ENCODE measurements at regions not wholly inside any gene's neighbourhood (a gene's known extent, or its start where the extent isn't known, plus 50 kb on each side); places are given as distances from the start of the nearest gene placed in this dataset.
A peak's percentile ranks its signal among the peaks of the same experiment; 100 is the strongest.

DNA sequence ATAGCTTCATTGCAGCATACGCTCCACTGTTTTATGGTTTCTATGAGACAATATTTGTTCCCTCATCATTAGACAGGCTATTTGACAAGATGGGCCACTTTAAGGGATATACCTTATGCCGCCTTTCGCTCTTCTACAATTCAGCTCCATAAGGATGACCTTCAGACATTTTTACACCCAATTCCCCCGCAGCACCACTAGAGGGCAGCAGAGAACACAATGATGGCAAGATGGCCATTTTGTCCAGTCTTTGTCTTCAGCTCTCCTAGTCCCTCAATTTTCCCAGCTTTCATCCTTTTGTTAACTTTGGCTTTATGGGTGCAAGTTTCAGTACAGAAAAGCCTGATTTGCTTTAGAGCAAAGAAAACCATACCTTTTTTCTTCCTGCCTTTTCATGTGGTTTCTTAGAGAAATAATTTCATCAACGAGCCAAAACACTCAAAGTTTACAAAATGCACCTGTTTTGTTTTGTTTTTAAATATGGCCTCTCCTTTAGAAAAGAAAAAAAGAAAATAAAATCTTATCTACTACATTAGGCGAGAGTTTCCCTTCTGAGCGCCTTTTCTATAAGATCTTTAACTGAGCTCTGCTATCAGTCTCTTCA is 355.3 kb downstream of the TOX3 start:
- TF ChIP-seq, protein P1, sequence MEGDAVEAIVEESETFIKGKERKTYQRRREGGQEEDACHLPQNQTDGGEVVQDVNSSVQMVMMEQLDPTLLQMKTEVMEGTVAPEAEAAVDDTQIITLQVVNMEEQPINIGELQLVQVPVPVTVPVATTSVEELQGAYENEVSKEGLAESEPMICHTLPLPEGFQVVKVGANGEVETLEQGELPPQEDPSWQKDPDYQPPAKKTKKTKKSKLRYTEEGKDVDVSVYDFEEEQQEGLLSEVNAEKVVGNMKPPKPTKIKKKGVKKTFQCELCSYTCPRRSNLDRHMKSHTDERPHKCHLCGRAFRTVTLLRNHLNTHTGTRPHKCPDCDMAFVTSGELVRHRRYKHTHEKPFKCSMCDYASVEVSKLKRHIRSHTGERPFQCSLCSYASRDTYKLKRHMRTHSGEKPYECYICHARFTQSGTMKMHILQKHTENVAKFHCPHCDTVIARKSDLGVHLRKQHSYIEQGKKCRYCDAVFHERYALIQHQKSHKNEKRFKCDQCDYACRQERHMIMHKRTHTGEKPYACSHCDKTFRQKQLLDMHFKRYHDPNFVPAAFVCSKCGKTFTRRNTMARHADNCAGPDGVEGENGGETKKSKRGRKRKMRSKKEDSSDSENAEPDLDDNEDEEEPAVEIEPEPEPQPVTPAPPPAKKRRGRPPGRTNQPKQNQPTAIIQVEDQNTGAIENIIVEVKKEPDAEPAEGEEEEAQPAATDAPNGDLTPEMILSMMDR (IDR thresholded peaks at IDR 0.05; ENCODE audit: unreplicated experiment): peak; percentile 98
- Mint-ChIP-seq H3K4me3 (ENCODE audit: low read depth) (no peak overlapping the region), H3K27me3 (peaks cover 8% of the 10 kb centered on the region), H3K4me1 (ENCODE audit: low read depth) (peaks cover 9% of the 10 kb centered on the region), H3K27ac (peak overlapping the region; percentile 61), H3K9me3 (ENCODE audit: low read depth) (peaks cover 6% of the 10 kb centered on the region), H3K36me3 (ENCODE audit: insufficient read depth) (no peaks in the 10 kb centered on the region)
- DNase-seq (ENCODE audit: low spot score, unreplicated experiment): peak; percentile 66

DNA sequence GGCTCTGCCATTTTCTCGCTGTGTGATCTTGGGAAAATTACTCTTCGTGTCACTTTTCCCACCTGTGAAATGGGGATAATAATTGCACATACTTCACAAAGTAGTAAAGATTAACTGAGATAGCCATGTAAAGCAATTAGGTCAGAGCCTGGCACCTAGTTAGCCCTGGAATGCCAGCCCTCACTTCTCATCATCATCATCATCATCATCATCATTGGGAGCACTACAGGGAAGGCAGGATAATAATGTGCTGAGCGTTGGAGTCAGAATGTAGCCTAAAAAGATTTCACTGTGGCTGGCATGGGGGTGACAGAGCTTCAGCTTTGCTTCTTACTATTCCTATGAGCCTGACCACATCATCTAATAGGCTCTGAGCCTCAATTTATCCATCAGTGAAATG is 362.6 kb downstream of the TOX3 start:
- no peak for DNase-seq (ENCODE audit: low spot score, unreplicated experiment)
- Mint-ChIP-seq H3K36me3 (ENCODE audit: insufficient read depth) (no peaks in the 10 kb centered on the region), H3K4me1 (ENCODE audit: low read depth) (no peaks in the 10 kb centered on the region), H3K27me3 (peaks cover 4% of the 10 kb centered on the region), H3K4me3 (ENCODE audit: low read depth) (no peak overlapping the region), H3K27ac (no peak overlapping the region), H3K9me3 (ENCODE audit: low read depth) (no peaks in the 10 kb centered on the region)
- TF ChIP-seq, protein P1 (IDR thresholded peaks at IDR 0.05; ENCODE audit: unreplicated experiment): no peak

DNA sequence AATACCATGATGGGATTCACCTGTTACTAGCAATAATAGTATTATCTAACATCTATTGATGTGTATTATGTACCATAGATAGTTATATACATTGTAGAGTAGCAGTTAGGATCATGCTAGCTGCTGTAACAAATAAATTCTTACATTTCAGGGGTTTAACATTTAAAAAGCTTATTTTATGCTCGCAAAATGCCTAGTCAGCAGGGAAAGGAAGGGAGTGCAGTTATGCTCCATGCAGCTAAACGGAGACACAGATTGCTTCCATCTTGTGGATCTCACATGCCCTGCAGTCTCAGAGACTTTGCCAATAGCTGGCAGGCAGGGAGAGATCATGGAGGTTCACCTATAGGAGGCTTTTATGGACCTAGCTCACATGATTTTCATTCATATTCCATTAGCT is 364.1 kb downstream of the TOX3 start:
- peaks cover 4% of the 10 kb centered on the region for H3K27me3 Mint-ChIP-seq

DNA sequence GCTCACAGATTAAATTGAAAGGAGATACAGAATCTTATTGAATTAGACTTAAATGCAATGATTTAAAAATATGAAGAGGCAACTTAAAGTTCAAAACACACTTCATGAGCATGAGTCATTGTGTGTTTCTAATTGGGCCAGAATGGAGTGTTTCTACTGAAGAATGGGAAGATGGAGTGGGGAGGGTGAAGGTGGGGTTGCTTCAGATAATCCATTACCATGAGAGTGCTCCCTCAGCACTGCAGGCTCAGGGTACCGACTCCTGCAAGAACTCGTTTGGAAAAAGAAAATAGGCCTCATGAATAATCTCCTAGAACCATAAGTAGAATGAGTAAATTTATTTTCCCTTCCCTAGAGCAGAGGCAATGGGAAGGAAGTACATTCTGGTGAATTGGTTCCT is 372.8 kb downstream of the TOX3 start:
- no peaks in the 10 kb centered on the region for H3K36me3 Mint-ChIP-seq (ENCODE audit: insufficient read depth)
- H3K27me3 Mint-ChIP-seq: peaks cover 5% of the 10 kb centered on the region
- no peak for DNase-seq (ENCODE audit: low spot score, unreplicated experiment)
- H3K4me1 Mint-ChIP-seq (ENCODE audit: low read depth): no peaks in the 10 kb centered on the region
- no peak overlapping the region for H3K4me3 Mint-ChIP-seq (ENCODE audit: low read depth)
- no peak overlapping the region for H3K27ac Mint-ChIP-seq
- no peaks in the 10 kb centered on the region for H3K9me3 Mint-ChIP-seq (ENCODE audit: low read depth)
- TF ChIP-seq, protein P1 (IDR thresholded peaks at IDR 0.05; ENCODE audit: unreplicated experiment): no peak

More for the DNA sequence above, 364.1 kb downstream of the TOX3 start:
- Mint-ChIP-seq H3K4me1 (ENCODE audit: low read depth) (no peaks in the 10 kb centered on the region), H3K9me3 (ENCODE audit: low read depth) (no peaks in the 10 kb centered on the region), H3K36me3 (ENCODE audit: insufficient read depth) (no peaks in the 10 kb centered on the region), H3K4me3 (ENCODE audit: low read depth) (no peak overlapping the region), H3K27ac (no peak overlapping the region)
- TF ChIP-seq, protein P1 (IDR thresholded peaks at IDR 0.05; ENCODE audit: unreplicated experiment): no peak
- no peak for DNase-seq (ENCODE audit: low spot score, unreplicated experiment)

DNA sequence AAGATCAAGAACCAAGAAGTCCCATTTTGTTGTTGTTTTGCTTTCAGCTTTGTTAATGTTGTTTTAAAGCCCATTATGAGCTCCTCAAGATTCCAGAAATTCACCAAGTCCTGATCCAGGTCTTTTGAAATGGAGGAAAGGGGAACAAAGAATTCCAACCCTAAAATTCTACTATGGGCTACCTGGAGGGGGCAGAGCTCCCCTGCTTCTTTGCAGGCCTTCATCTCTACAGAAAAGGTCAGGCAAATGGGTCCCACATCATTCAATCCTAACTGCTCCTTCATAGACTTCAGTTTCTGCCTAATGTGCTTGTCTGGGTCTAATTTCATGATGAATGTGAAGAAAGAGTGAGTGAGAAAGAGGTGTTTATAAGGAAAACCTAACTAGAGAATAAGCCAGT is 375.5 kb downstream of the TOX3 start:
- H3K27me3 Mint-ChIP-seq: no peaks in the 10 kb centered on the region
- H3K4me1 Mint-ChIP-seq (ENCODE audit: low read depth): peaks cover 4% of the 10 kb centered on the region
- H3K36me3 Mint-ChIP-seq (ENCODE audit: insufficient read depth): no peaks in the 10 kb centered on the region
- no peaks in the 10 kb centered on the region for H3K9me3 Mint-ChIP-seq (ENCODE audit: low read depth)
- H3K4me3 Mint-ChIP-seq (ENCODE audit: low read depth): no peak overlapping the region
- no peak overlapping the region for H3K27ac Mint-ChIP-seq
- TF ChIP-seq, protein P1 (IDR thresholded peaks at IDR 0.05; ENCODE audit: unreplicated experiment): no peak
- DNase-seq (ENCODE audit: low spot score, unreplicated experiment): no peak
